Common myeloid progenitor, CD34-positive (primary cell): ENCODE measurements at regions not wholly inside any gene's neighbourhood (a gene's known extent, or its start where the extent isn't known, plus 50 kb on each side); places are given as distances from the start of the nearest gene placed in this dataset.

Experiments used
- CTCF ChIA-PET: fragments of 350-600 bp; sonication (Branson Sonifier 250); formaldehyde crosslinking; loops from one replicate; lab custom pipeline; 2021; ENCODE audit warnings: antibody characterized with exemption; lab: Charles Lee
- POLR2A ChIA-PET: fragments of 350-600 bp; sonication (Branson Sonifier 250); formaldehyde crosslinking; loops from one replicate; lab custom pipeline; 2021; ENCODE audit warnings: antibody characterized with exemption; lab: Charles Lee
- DNase-seq, 3 donors: peaks; one replicate each; pipeline versions ENCODE4 v3.0.0 to v3.0.0-alpha.2; 2013
- H3K27ac ChIP-seq, 2 experiments: 1 replicate in 1 of 2; 2 replicates in 1 of 2; pipeline ENCODE4 v1.7.0; 2013; ENCODE audit warnings: inconsistent platforms in 2 of 2, low read length in 2 of 2, mild to moderate bottlenecking in 2 of 2, low read depth in 1 of 2, moderate library complexity in 1 of 2; ENCODE audit not compliant: severe bottlenecking in 2 of 2, insufficient read depth in 1 of 2, poor library complexity in 1 of 2
- H3K27me3 ChIP-seq, 5 experiments: replicated peaks in 2 of 5; 1 replicate in 3 of 5; 2 replicates in 2 of 5; pipeline versions ENCODE4 v1.6.1 to v1.7.0; 2013; ENCODE audit warnings: low read length in 4 of 5, mild to moderate bottlenecking in 2 of 5, moderate library complexity in 2 of 5, inconsistent platforms in 1 of 5; ENCODE audit not compliant: insufficient read depth in 5 of 5, control insufficient read depth in 4 of 5
- H3K36me3 ChIP-seq, 4 experiments: 1 replicate in 2 of 4; 2 replicates in 2 of 4; pipeline versions ENCODE4 v1.6.1 to v1.7.0; 2013; ENCODE audit warnings: low read length in 3 of 4, control low read depth in 1 of 4, mild to moderate bottlenecking in 1 of 4; ENCODE audit not compliant: control insufficient read depth in 4 of 4, insufficient read depth in 4 of 4
- H3K4me1 ChIP-seq, 4 experiments: 1 replicate in 3 of 4; 2 replicates in 1 of 4; pipeline versions ENCODE4 v1.6.1 to v1.7.1; 2013; ENCODE audit warnings: low read length in 3 of 4, mild to moderate bottlenecking in 3 of 4, control low read depth in 1 of 4, inconsistent platforms in 1 of 4, moderate library complexity in 1 of 4; ENCODE audit not compliant: control insufficient read depth in 4 of 4, insufficient read depth in 4 of 4; ENCODE audit errors: control extremely low read depth in 1 of 4
- H3K4me3 ChIP-seq, 7 experiments: 1 replicate in 4 of 7; 2 replicates in 3 of 7; pipeline versions ENCODE4 v1.5.1 to v1.7.0; 2013; ENCODE audit warnings: mild to moderate bottlenecking in 7 of 7, low read length in 6 of 7, moderate library complexity in 6 of 7, inconsistent platforms in 2 of 7, low read depth in 2 of 7, control low read depth in 1 of 7; ENCODE audit not compliant: insufficient read depth in 4 of 7, control insufficient read depth in 1 of 7; ENCODE audit errors: extremely low read depth in 1 of 7
- H3K9me3 ChIP-seq, 5 experiments: 1 replicate in 4 of 5; 2 replicates in 1 of 5; pipeline versions ENCODE4 v1.6.1 to v1.7.1; 2013; ENCODE audit warnings: low read length in 4 of 5, mild to moderate bottlenecking in 2 of 5, inconsistent platforms in 1 of 5, low read depth in 1 of 5, moderate library complexity in 1 of 5; ENCODE audit not compliant: control insufficient read depth in 4 of 5, insufficient read depth in 2 of 5; ENCODE audit errors: control extremely low read depth in 1 of 5
- WGBS: methylation state at CpG from one replicate; pipeline ENCODE4 v1.1.5; 2013; ENCODE audit not compliant: insufficient coverage; 5-methylcytosine and 5-hydroxymethylcytosine counted together

GRCh38 chr4:102151696-102152095 lies 193.6 kb downstream of the SLC39A8 start:
- Histone ChIP-seq H3K27ac (no peak overlapping the region), H3K27me3 (no peaks in the 10 kb centered on the region), H3K36me3 (no peaks in the 10 kb centered on the region), H3K4me1 (no peaks in the 10 kb centered on the region), H3K4me3 (no peak overlapping the region), H3K9me3 (no peaks in the 10 kb centered on the region)
- DNase-seq, result no peak
- ChIA-PET POLR2A (no interaction called here), CTCF (no interaction called here)
- WGBS, result no CpG with 5 or more reads among the region's 1 CpG

GRCh38 chr4:102143433-102143832 lies 201.8 kb downstream of the SLC39A8 start:
- Histone ChIP-seq H3K36me3 (no peaks in the 10 kb centered on the region), H3K27ac (no peak overlapping the region), H3K4me1 (peaks cover 4 to 14% (median 6%) of the 10 kb centered on the region in 4 experiments), H3K27me3 (no peaks in the 10 kb centered on the region), H3K4me3 (no peak overlapping the region), H3K9me3 (no peaks in the 10 kb centered on the region)
- no CpG with 5 or more reads among the region's 1 CpG for WGBS
- ChIA-PET POLR2A (no interaction called here), CTCF (no interaction called here)
- no peak for DNase-seq

GRCh38 chr4:102141842-102142241 lies 203.4 kb downstream of the SLC39A8 start:
- no peaks in the 10 kb centered on the region for H3K27me3 ChIP-seq
- CTCF ChIA-PET, result no interaction called here
- H3K36me3 ChIP-seq, result no peaks in the 10 kb centered on the region
- no peak for DNase-seq
- POLR2A ChIA-PET, result no interaction called here
- no peak overlapping the region for H3K4me3 ChIP-seq
- no peaks in the 10 kb centered on the region for H3K9me3 ChIP-seq
- peaks cover 4 to 16% (median 6%) of the 10 kb centered on the region in 4 experiments for H3K4me1 ChIP-seq
- no peak overlapping the region for H3K27ac ChIP-seq
- WGBS, result no CpG with 5 or more reads among the region's 1 CpG

- CTCF ChIA-PET, result no interaction called here
- no peaks in the 10 kb centered on the region for H3K27me3 ChIP-seq
- H3K9me3 ChIP-seq, result peaks cover 0 to 2% (median 0%) of the 10 kb centered on the region in 5 experiments
- no peak overlapping the region for H3K27ac ChIP-seq
- 100% methylated on average over 1 of the region's 1 CpG for WGBS
- POLR2A ChIA-PET, result no interaction called here
- H3K36me3 ChIP-seq, result no peaks in the 10 kb centered on the region
- no peak for DNase-seq
- H3K4me3 ChIP-seq, result no peak overlapping the region
- H3K4me1 ChIP-seq, result peaks cover 4 to 16% (median 6%) of the 10 kb centered on the region in 4 experiments
Measured at GRCh38 chr4:102139932-102140331, 205.3 kb downstream of the SLC39A8 start.

- peaks cover 0 to 2% (median 0%) of the 10 kb centered on the region in 5 experiments for H3K9me3 ChIP-seq
- no peak overlapping the region for H3K27ac ChIP-seq
- H3K4me1 ChIP-seq, result peaks cover 4 to 16% (median 6%) of the 10 kb centered on the region in 4 experiments
- no peaks in the 10 kb centered on the region for H3K27me3 ChIP-seq
- H3K4me3 ChIP-seq, result no peak overlapping the region
- WGBS, result 0% methylated on average over 1 of the region's 2 CpGs
- ChIA-PET POLR2A (no interaction called here), CTCF (interaction anchor here (0.8 kb wide), 1 partner anchor 44 kb away, joined by 3 read pairs; no protein-coding TSS in a partner anchor)
- H3K36me3 ChIP-seq, result no peaks in the 10 kb centered on the region
- peak; percentile 36 to 75 (median 71) for DNase-seq
Measured at GRCh38 chr4:102139132-102139573, 206.1 kb downstream of the SLC39A8 start.

- WGBS, result no CpG with 5 or more reads among the region's 2 CpGs
- H3K27me3 ChIP-seq, result no peaks in the 10 kb centered on the region
- H3K36me3 ChIP-seq, result no peaks in the 10 kb centered on the region
- CTCF ChIA-PET, result interaction anchor here (1.2 kb wide), 1 partner anchor 11 kb away, joined by 3 read pairs; no protein-coding TSS in a partner anchor
- no peak overlapping the region for H3K4me3 ChIP-seq
- H3K4me1 ChIP-seq, result peaks cover 4 to 16% (median 6%) of the 10 kb centered on the region in 4 experiments
- peaks cover 0 to 2% (median 0%) of the 10 kb centered on the region in 5 experiments for H3K9me3 ChIP-seq
- no peak for DNase-seq
- no peak overlapping the region for H3K27ac ChIP-seq
- POLR2A ChIA-PET, result no interaction called here
Measured at GRCh38 chr4:102137217-102137616, 208.1 kb downstream of the SLC39A8 start.

- Histone ChIP-seq H3K9me3 (peaks cover 0 to 15% (median 0%) of the 10 kb centered on the region in 5 experiments), H3K36me3 (no peaks in the 10 kb centered on the region), H3K27me3 (no peaks in the 10 kb centered on the region), H3K4me1 (no peaks in the 10 kb centered on the region), H3K4me3 (no peak overlapping the region), H3K27ac (no peak overlapping the region)
- WGBS, result no CpG with 5 or more reads among the region's 1 CpG
- CTCF ChIA-PET, result no interaction called here
- DNase-seq, result no peak
- POLR2A ChIA-PET, result no interaction called here
Measured at GRCh38 chr4:102129810-102130209, 215.5 kb downstream of the SLC39A8 start.
